Ovary (tissue), 3 donors: ENCODE measurements at regions not wholly inside any gene's neighbourhood (a gene's known extent, or its start where the extent isn't known, plus 50 kb on each side); places are given as distances from the start of the nearest gene placed in this dataset.

ENCODE experiments used
- POLR2A ChIP-seq: fragments of 450-650 bp; IDR thresholded peaks from one replicate; pipeline ENCODE4 v1.6.1; 2017; ENCODE audit warnings: antibody characterized with exemption, mild to moderate bottlenecking, moderate library complexity
- TF ChIP-seq, protein P1 (sequence below), 3 donors: fragments of 450-650 bp in 2 of 3; fragments of 200-600 bp in 1 of 3; IDR thresholded peaks; one replicate each; pipeline versions ENCODE4 v1.5.1 to v1.8.0; 2016 to 2022; ENCODE audit warnings: antibody characterized with exemption in 3 of 3, mild to moderate bottlenecking in 1 of 3
- donor health status: DM: no; HTN: no; CAD: no.

DNA sequence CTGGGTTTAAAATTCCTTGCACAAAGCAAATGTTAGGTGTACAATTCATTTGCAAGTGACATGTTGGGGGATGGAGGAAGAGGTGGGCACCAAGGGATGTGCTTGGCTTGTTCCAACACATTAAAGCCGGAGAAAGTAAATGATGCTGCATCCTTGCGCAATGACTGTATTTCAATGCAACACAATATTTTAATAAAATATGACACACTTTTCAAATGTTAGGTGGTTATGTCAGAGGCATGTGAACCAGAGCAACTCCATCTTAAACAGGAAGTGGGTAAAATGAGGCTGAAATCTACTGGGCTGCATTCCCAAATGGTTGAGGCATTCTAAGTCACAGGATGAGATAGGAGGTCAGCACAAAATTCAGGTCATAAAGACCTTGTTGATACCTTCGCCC, 53.6 kb upstream of the ARHGAP5 start:
- TF ChIP-seq, protein P1, sequence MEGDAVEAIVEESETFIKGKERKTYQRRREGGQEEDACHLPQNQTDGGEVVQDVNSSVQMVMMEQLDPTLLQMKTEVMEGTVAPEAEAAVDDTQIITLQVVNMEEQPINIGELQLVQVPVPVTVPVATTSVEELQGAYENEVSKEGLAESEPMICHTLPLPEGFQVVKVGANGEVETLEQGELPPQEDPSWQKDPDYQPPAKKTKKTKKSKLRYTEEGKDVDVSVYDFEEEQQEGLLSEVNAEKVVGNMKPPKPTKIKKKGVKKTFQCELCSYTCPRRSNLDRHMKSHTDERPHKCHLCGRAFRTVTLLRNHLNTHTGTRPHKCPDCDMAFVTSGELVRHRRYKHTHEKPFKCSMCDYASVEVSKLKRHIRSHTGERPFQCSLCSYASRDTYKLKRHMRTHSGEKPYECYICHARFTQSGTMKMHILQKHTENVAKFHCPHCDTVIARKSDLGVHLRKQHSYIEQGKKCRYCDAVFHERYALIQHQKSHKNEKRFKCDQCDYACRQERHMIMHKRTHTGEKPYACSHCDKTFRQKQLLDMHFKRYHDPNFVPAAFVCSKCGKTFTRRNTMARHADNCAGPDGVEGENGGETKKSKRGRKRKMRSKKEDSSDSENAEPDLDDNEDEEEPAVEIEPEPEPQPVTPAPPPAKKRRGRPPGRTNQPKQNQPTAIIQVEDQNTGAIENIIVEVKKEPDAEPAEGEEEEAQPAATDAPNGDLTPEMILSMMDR (IDR thresholded peaks at IDR 0.05), result no peak
- TF ChIP-seq POLR2A, result no peak
